SHP77 treated with DMSO at 0.1 percent for 48 hours (cell line): ENCODE measurements at regions not wholly inside any gene's neighbourhood (a gene's known extent, or its start where the extent isn't known, plus 50 kb on each side); places are given as distances from the start of the nearest gene placed in this dataset.
A peak's percentile ranks its signal among the peaks of the same experiment; 100 is the strongest.
"Not testable (repeated sequence)": the region's sequence is repeated elsewhere in the genome, so short reads cannot be mapped to it uniquely, and the experiment has no call there.

Experiments used
- DNase-seq: peaks from one replicate; lab custom pipeline; 2025; lab: John Stamatoyannopoulos, UW

GRCh38 chr1:176396604-176397395, 66.2 kb upstream of the PAPPA2 start:
- not testable (repeated sequence) for DNase-seq

GRCh38 chr1:176391621-176392020, 71.4 kb upstream of the PAPPA2 start:
- no peak for DNase-seq

- DNase-seq = no peak
These were observed 78.1 kb upstream of the PAPPA2 start for GRCh38 chr1:176384841-176385240.

GRCh38 chr1:176382163-176382562, 80.8 kb upstream of the PAPPA2 start:
- DNase-seq = no peak

- no peak for DNase-seq
These were observed 83.2 kb upstream of the PAPPA2 start for GRCh38 chr1:176379626-176380339.

GRCh38 chr1:176374967-176375569, 87.9 kb upstream of the PAPPA2 start:
- peak; percentile 45 for DNase-seq

GRCh38 chr1:176364236-176364905, 98.6 kb upstream of the PAPPA2 start:
- DNase-seq = no peak

GRCh38 chr1:176349135-176349715, 113.8 kb upstream of the PAPPA2 start:
- not testable (repeated sequence) for DNase-seq

GRCh38 chr1:176341656-176342055, 121.3 kb upstream of the PAPPA2 start:
- no peak for DNase-seq

GRCh38 chr1:176338877-176339276, 124.1 kb upstream of the PAPPA2 start:
- no peak for DNase-seq

GRCh38 chr1:176330782-176331181, 123.7 kb upstream of the COP1 start:
- no peak for DNase-seq

GRCh38 chr1:176325664-176326063, 118.6 kb upstream of the COP1 start:
- DNase-seq = no peak

- DNase-seq = no peak
These were observed 116.4 kb upstream of the COP1 start for GRCh38 chr1:176323472-176323871.

- no peak for DNase-seq
These were observed 108.6 kb upstream of the COP1 start for GRCh38 chr1:176315519-176316220.

GRCh38 chr1:176296602-176297001, 89.5 kb upstream of the COP1 start:
- not testable (repeated sequence) for DNase-seq

GRCh38 chr1:176285996-176286395, 78.9 kb upstream of the COP1 start:
- DNase-seq = no peak

GRCh38 chr1:176271572-176271971, 64.5 kb upstream of the COP1 start:
- DNase-seq = no peak
